ENCODE measurements at regions not wholly inside any gene's neighbourhood (a gene's known extent, or its start where the extent isn't known, plus 50 kb on each side); places are given as distances from the start of the nearest gene placed in this dataset.

GRCh38 chr18:70659036-70659925, 370.4 kb downstream of the SOCS6 start:
- TF ChIP-seq EP300 (IDR thresholded peaks at IDR 0.05), result no peak
- TF ChIP-seq CTCF (IDR thresholded peaks at IDR 0.05), result no peak
